Kidney (tissue), 13 donors: ENCODE measurements at regions not wholly inside any gene's neighbourhood (a gene's known extent, or its start where the extent isn't known, plus 50 kb on each side); places are given as distances from the start of the nearest gene placed in this dataset.

Experiments used
- DNase-seq, 5 donors: peaks; one replicate each; pipeline ENCODE4 v3.0.0-alpha.2; 2013 to 2020
- FAIRE-seq: peaks from 2 replicates; lab custom pipeline; 2012; peaks lifted over from hg19 to GRCh38; lab: Jason Lieb, UNC
- H3K27ac ChIP-seq, 2 donors: one replicate each; pipeline ENCODE4 v1.7.0; 2013; ENCODE audit warnings: low read depth in 2 of 2, low read length in 2 of 2, inconsistent platforms in 1 of 2
- H3K27me3 ChIP-seq: one replicate; pipeline ENCODE4 v1.7.1; 2013; ENCODE audit warnings: low read length, inconsistent platforms; ENCODE audit not compliant: control insufficient read depth, insufficient read depth
- H3K36me3 ChIP-seq, 3 donors: one replicate each; pipeline versions ENCODE4 v1.7.0 to v1.7.1; 2013; ENCODE audit warnings: low read length in 3 of 3, control low read depth in 1 of 3, inconsistent platforms in 1 of 3; ENCODE audit not compliant: insufficient read depth in 3 of 3, control insufficient read depth in 2 of 3
- H3K4me1 ChIP-seq, 3 donors: one replicate each; pipeline versions ENCODE4 v1.7.0 to v1.7.1; 2013; ENCODE audit warnings: low read length in 3 of 3, inconsistent platforms in 1 of 3, low read depth in 1 of 3; ENCODE audit not compliant: control insufficient read depth in 2 of 3, insufficient read depth in 2 of 3
- H3K4me3 ChIP-seq, 3 donors: one replicate each; pipeline versions ENCODE4 v1.7.0 to v1.8.1; 2013; ENCODE audit warnings: low read length in 3 of 3, control low read depth in 1 of 3, inconsistent platforms in 1 of 3
- H3K9ac ChIP-seq, 3 donors: one replicate each; pipeline versions ENCODE4 v1.7.0 to v1.7.1; 2013; ENCODE audit warnings: low read length in 3 of 3, control low read depth in 1 of 3, inconsistent platforms in 1 of 3
- H3K9me3 ChIP-seq, 3 donors: one replicate each; pipeline versions ENCODE4 v1.7.0 to v1.7.1; 2013; ENCODE audit warnings: low read length in 3 of 3, control low read depth in 1 of 3, inconsistent platforms in 1 of 3; ENCODE audit not compliant: control insufficient read depth in 2 of 3, insufficient read depth in 1 of 3
- CTCF ChIP-seq: IDR thresholded peaks from 3 replicates; pipeline ENCODE4 v1.5.1; 2012; ENCODE audit warnings: mild to moderate bottlenecking, moderate library complexity, borderline replicate concordance; ENCODE audit not compliant: insufficient read depth; ENCODE audit errors: extremely low read depth
- intact Hi-C: fragments of 100-400 bp; cut with DNase I; formaldehyde crosslinking; loops from one replicate; pipeline ENCODE4 v1.11.1; 2022
- donor health status: control.
- donor health status: control.
- donor health status: control.
- donor health status: control.
- donor health status: control.
- donor health status: DM: yes; HTN: yes; CAD: no.
- donor health status: Normal renal cell carcinoma (clear cell type).

- Histone ChIP-seq H3K9ac (no peak overlapping the region), H3K4me3 (no peak overlapping the region), H3K4me1 (no peaks in the 10 kb centered on the region), H3K27me3 (no peaks in the 10 kb centered on the region), H3K27ac (no peak overlapping the region), H3K9me3 (peaks cover 0 to 3% (median 0%) of the 10 kb centered on the region in 3 donors), H3K36me3 (no peaks in the 10 kb centered on the region)
- intact Hi-C loops: no loop called here
- DNase-seq (peak in 2 of 5 donors; percentile 49 to 56), FAIRE-seq (no peak)
- TF ChIP-seq CTCF: no peak
Observed at GRCh38 chr15:53462651-53463050, 296.8 kb downstream of the WDR72 start.

- no peak overlapping the region for H3K27ac ChIP-seq
- H3K9ac ChIP-seq: no peak overlapping the region
- FAIRE-seq (no peak), DNase-seq (no peak)
- no peak for TF ChIP-seq CTCF
- intact Hi-C loops: no loop called here
- H3K4me1 ChIP-seq: no peaks in the 10 kb centered on the region
- H3K27me3 ChIP-seq: no peaks in the 10 kb centered on the region
- H3K4me3 ChIP-seq: no peak overlapping the region
- peaks cover 0 to 3% (median 0%) of the 10 kb centered on the region in 3 donors for H3K9me3 ChIP-seq
- H3K36me3 ChIP-seq: no peaks in the 10 kb centered on the region
Observed at GRCh38 chr15:53461677-53462076, 297.8 kb downstream of the WDR72 start.

GRCh38 chr15:53458736-53459135 is 300.7 kb downstream of the WDR72 start:
- TF ChIP-seq CTCF: no peak
- Histone ChIP-seq H3K4me3 (no peak overlapping the region), H3K9ac (no peak overlapping the region), H3K4me1 (no peaks in the 10 kb centered on the region), H3K9me3 (peaks cover 0 to 3% (median 0%) of the 10 kb centered on the region in 3 donors), H3K36me3 (no peaks in the 10 kb centered on the region), H3K27me3 (no peaks in the 10 kb centered on the region), H3K27ac (no peak overlapping the region)
- DNase-seq: no peak
- intact Hi-C loops: no loop called here
- FAIRE-seq: no peak

GRCh38 chr15:53457479-53457878 is 302.0 kb downstream of the WDR72 start:
- no peaks in the 10 kb centered on the region for H3K27me3 ChIP-seq
- no peaks in the 10 kb centered on the region for H3K4me1 ChIP-seq
- intact Hi-C loops: no loop called here
- no peak overlapping the region for H3K9ac ChIP-seq
- no peak overlapping the region for H3K27ac ChIP-seq
- no peaks in the 10 kb centered on the region for H3K36me3 ChIP-seq
- no peak overlapping the region for H3K4me3 ChIP-seq
- TF ChIP-seq CTCF: no peak
- peaks cover 0 to 3% (median 0%) of the 10 kb centered on the region in 3 donors for H3K9me3 ChIP-seq
- no peak for FAIRE-seq
- no peak for DNase-seq
